Islet of Langerhans (tissue), 1 donor: ENCODE measurements at regions not wholly inside any gene's neighbourhood (a gene's known extent, or its start where the extent isn't known, plus 50 kb on each side); places are given as distances from the start of the nearest gene placed in this dataset.

Experiments
- FAIRE-seq: peaks from one replicate; lab custom pipeline; 2011; peaks lifted over from hg19 to GRCh38; lab: Jason Lieb, UNC

GRCh38 chr2:222797871-222798270 is 63.0 kb upstream of the ACSL3 start:
- no peak for FAIRE-seq

GRCh38 chr2:222798528-222798927 is 62.3 kb upstream of the ACSL3 start:
- no peak for FAIRE-seq

GRCh38 chr2:222799262-222799918 is 61.4 kb upstream of the ACSL3 start:
- no peak for FAIRE-seq

- FAIRE-seq, result no peak
Measured at GRCh38 chr2:222802514-222803196, 58.2 kb upstream of the ACSL3 start.

GRCh38 chr2:222804351-222804750 is 56.5 kb upstream of the ACSL3 start:
- no peak for FAIRE-seq

GRCh38 chr2:222805591-222806304 is 55.1 kb upstream of the ACSL3 start:
- FAIRE-seq, result no peak

DNA sequence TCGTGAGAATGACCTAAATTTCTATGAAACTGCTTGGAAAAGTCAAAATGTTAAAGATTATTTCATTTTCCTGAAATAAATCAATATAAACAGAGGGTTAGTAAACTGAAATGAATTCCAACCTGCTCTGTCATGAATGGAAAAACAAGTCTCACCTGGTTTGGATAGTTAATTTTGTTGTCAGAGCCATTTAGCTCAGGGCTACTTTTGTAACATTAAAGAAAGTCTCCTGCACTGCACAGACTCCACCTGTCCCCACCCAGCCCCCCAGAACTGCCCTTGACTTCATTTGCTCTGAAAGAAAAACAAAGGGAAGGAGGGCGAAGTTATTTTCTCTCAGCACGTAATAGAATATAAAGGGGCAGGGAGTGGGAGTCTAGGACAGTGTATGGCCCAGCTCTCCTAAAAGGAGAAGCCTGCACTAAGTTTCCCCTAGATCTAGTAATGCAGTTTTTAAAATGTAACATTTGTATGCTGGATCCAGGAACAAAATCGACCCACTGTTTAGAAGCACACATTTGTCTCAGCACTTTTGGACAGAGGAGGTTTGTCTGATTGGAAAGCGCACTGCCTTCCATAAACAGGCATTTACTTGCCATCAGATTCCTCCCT is 54.2 kb upstream of the ACSL3 start:
- no peak for FAIRE-seq

- FAIRE-seq, result no peak
Measured at GRCh38 chr2:222807431-222807830, 53.4 kb upstream of the ACSL3 start.

- FAIRE-seq, result no peak
Measured at GRCh38 chr2:222809582-222809981, 51.3 kb upstream of the ACSL3 start.

GRCh38 chr2:222810044-222810443 is 50.8 kb upstream of the ACSL3 start:
- no peak for FAIRE-seq
